ENCODE measurements at regions not wholly inside any gene's neighbourhood (a gene's known extent, or its start where the extent isn't known, plus 50 kb on each side); places are given as distances from the start of the nearest gene placed in this dataset.

GRCh38 chr2:48110492-48110891, 204.0 kb upstream of the FOXN2 start:
- no peak for TF ChIP-seq CTCF (IDR thresholded peaks at IDR 0.05)
- TF ChIP-seq POLR2A (IDR thresholded peaks at IDR 0.05): no peak

Measured in right lobe of liver (tissue), 4 donors.